Smooth muscle cell (in vitro differentiated cells): ENCODE measurements at regions not wholly inside any gene's neighbourhood (a gene's known extent, or its start where the extent isn't known, plus 50 kb on each side); places are given as distances from the start of the nearest gene placed in this dataset.

ENCODE experiments used
- DNase-seq: peaks from one replicate; lab custom pipeline; 2025; ENCODE audit not compliant: unreplicated experiment; lab: John Stamatoyannopoulos, UW
- H2AFZ ChIP-seq: fragments of 200-600 bp; sonication (generic); 2 replicates; pipeline ENCODE4 v1.6.0; 2016; ENCODE audit warnings: antibody characterized with exemption, low read depth, mild to moderate bottlenecking
- H3F3A ChIP-seq: fragments of 200-600 bp; sonication (generic); 2 replicates; pipeline ENCODE4 v1.6.0; 2017; ENCODE audit warnings: antibody characterized with exemption, low read depth
- H3K27ac ChIP-seq: fragments of 200-600 bp; sonication (generic); 2 replicates; pipeline ENCODE4 v1.5.1; 2016; ENCODE audit warnings: low read depth, mild to moderate bottlenecking
- H3K27me3 ChIP-seq: fragments of 200-600 bp; sonication (generic); 2 replicates; pipeline ENCODE4 v1.6.1; 2016; ENCODE audit warnings: low read depth, mild to moderate bottlenecking
- H3K36me3 ChIP-seq: fragments of 200-600 bp; sonication (generic); 2 replicates; pipeline ENCODE4 v1.5.1; 2016; ENCODE audit warnings: low read depth
- H3K4me1 ChIP-seq: fragments of 200-600 bp; sonication (generic); 2 replicates; pipeline ENCODE4 v1.5.1; 2016; ENCODE audit warnings: low read depth
- H3K4me2 ChIP-seq: fragments of 200-600 bp; sonication (generic); 2 replicates; pipeline ENCODE4 v1.6.0; 2016; ENCODE audit warnings: mild to moderate bottlenecking
- H3K4me3 ChIP-seq: fragments of 200-600 bp; sonication (generic); 2 replicates; pipeline ENCODE4 v1.5.1; 2016; ENCODE audit warnings: mild to moderate bottlenecking
- H3K79me2 ChIP-seq: fragments of 200-600 bp; sonication (generic); 2 replicates; pipeline ENCODE4 v1.6.0; 2016; ENCODE audit warnings: low read depth, mild to moderate bottlenecking
- H3K9ac ChIP-seq: fragments of 200-600 bp; sonication (generic); 2 replicates; pipeline ENCODE4 v1.6.0; 2016; ENCODE audit warnings: low read depth
- H3K9me3 ChIP-seq: fragments of 200-600 bp; sonication (generic); replicated peaks from 2 replicates; pipeline ENCODE4 v1.5.1; 2016; ENCODE audit warnings: low read depth
- H4K20me1 ChIP-seq: fragments of 200-600 bp; sonication (generic); 2 replicates; pipeline ENCODE4 v1.6.0; 2016; ENCODE audit warnings: low read depth
- CTCF ChIP-seq: fragments of 200-600 bp; sonication (generic); IDR thresholded peaks from 2 replicates; pipeline ENCODE4 v1.5.1; 2017; ENCODE audit warnings: borderline replicate concordance, mild to moderate bottlenecking, antibody characterized with exemption; ENCODE audit not compliant: insufficient read depth, poor library complexity, severe bottlenecking
- WGBS: methylation state at CpG from one replicate; pipeline ENCODE4 v1.1.7; 2016; ENCODE audit warnings: low lambda C conversion rate; 5-methylcytosine and 5-hydroxymethylcytosine counted together

- H3K4me2 ChIP-seq: peak overlapping the region; percentile 27
- H3K79me2 ChIP-seq: no peaks in the 10 kb centered on the region
- no peak for DNase-seq
- H3K27me3 ChIP-seq: no peaks in the 10 kb centered on the region
- peak overlapping the region; percentile 53 for H3K27ac ChIP-seq
- 3% methylated on average over 3 of the region's 3 CpGs for WGBS
- H3F3A ChIP-seq: peaks cover 20% of the 10 kb centered on the region
- peaks cover 6% of the 10 kb centered on the region for H3K4me1 ChIP-seq
- H3K9me3 ChIP-seq: no peaks in the 10 kb centered on the region
- H2AFZ ChIP-seq: no peak overlapping the region
- no peaks in the 10 kb centered on the region for H3K36me3 ChIP-seq
- H4K20me1 ChIP-seq: no peaks in the 10 kb centered on the region
- H3K9ac ChIP-seq: no peak overlapping the region
- no peak for TF ChIP-seq CTCF
- no peak overlapping the region for H3K4me3 ChIP-seq
Measured at GRCh38 chr7:47690902-47691558, 109.1 kb upstream of the TNS3 start.

GRCh38 chr7:47689558-47689957 lies 107.6 kb upstream of the TNS3 start:
- no peaks in the 10 kb centered on the region for H3K27me3 ChIP-seq
- no peaks in the 10 kb centered on the region for H3K79me2 ChIP-seq
- no peak overlapping the region for H3K9ac ChIP-seq
- no peak for TF ChIP-seq CTCF
- peaks cover 20% of the 10 kb centered on the region for H3F3A ChIP-seq
- no peaks in the 10 kb centered on the region for H3K9me3 ChIP-seq
- no peak for DNase-seq
- no peaks in the 10 kb centered on the region for H3K36me3 ChIP-seq
- H3K4me2 ChIP-seq: no peak overlapping the region
- no peak overlapping the region for H3K4me3 ChIP-seq
- WGBS: 88% methylated on average over 4 of the region's 4 CpGs
- no peak overlapping the region for H2AFZ ChIP-seq
- H3K27ac ChIP-seq: no peak overlapping the region
- H3K4me1 ChIP-seq: peaks cover 6% of the 10 kb centered on the region
- H4K20me1 ChIP-seq: no peaks in the 10 kb centered on the region

GRCh38 chr7:47688311-47689100 lies 106.6 kb upstream of the TNS3 start:
- H3K9me3 ChIP-seq: no peaks in the 10 kb centered on the region
- H3K79me2 ChIP-seq: no peaks in the 10 kb centered on the region
- peaks cover 6% of the 10 kb centered on the region for H3K4me1 ChIP-seq
- no peak for DNase-seq
- H3K27me3 ChIP-seq: no peaks in the 10 kb centered on the region
- H3F3A ChIP-seq: peaks cover 11% of the 10 kb centered on the region
- H3K36me3 ChIP-seq: no peaks in the 10 kb centered on the region
- H2AFZ ChIP-seq: peak overlapping the region; percentile 80
- H3K27ac ChIP-seq: no peak overlapping the region
- WGBS: 69% methylated on average over 15 of the region's 15 CpGs
- TF ChIP-seq CTCF: no peak
- no peaks in the 10 kb centered on the region for H4K20me1 ChIP-seq
- no peak overlapping the region for H3K4me3 ChIP-seq
- no peak overlapping the region for H3K4me2 ChIP-seq
- H3K9ac ChIP-seq: no peak overlapping the region
